DOHH2 (cell line): ENCODE measurements at regions not wholly inside any gene's neighbourhood (a gene's known extent, or its start where the extent isn't known, plus 50 kb on each side); places are given as distances from the start of the nearest gene placed in this dataset.

ENCODE experiments used
- H3F3A ChIP-seq: fragments of 200-600 bp; sonication (generic), shearing (Covaris generic); 2 replicates; pipeline ENCODE4 v1.6.0; 2016; ENCODE audit warnings: antibody characterized with exemption, mild to moderate bottlenecking; ENCODE audit not compliant: control insufficient read depth, insufficient read depth
- H3K27ac ChIP-seq: fragments of 200-600 bp; sonication (generic); 2 replicates; pipeline ENCODE4 v1.5.1; 2014; ENCODE audit warnings: low read depth, mild to moderate bottlenecking, low read length, moderate library complexity
- H3K27me3 ChIP-seq: fragments of 200-600 bp; sonication (generic); 2 replicates; pipeline ENCODE4 v1.6.1; 2014; ENCODE audit warnings: mild to moderate bottlenecking, low read length, mixed read lengths; ENCODE audit not compliant: control insufficient read depth
- H3K36me3 ChIP-seq: fragments of 200-600 bp; sonication (generic); 2 replicates; pipeline ENCODE4 v1.6.1; 2014; ENCODE audit warnings: mild to moderate bottlenecking, low read length, moderate library complexity, mixed read lengths; ENCODE audit not compliant: control insufficient read depth
- H3K4me1 ChIP-seq: fragments of 200-600 bp; sonication (generic); 2 replicates; pipeline ENCODE4 v1.6.1; 2014; ENCODE audit warnings: mild to moderate bottlenecking, low read length, mixed read lengths; ENCODE audit not compliant: control insufficient read depth
- H3K4me2 ChIP-seq: fragments of 200-600 bp; sonication (generic); 2 replicates; pipeline ENCODE4 v1.6.0; 2014; ENCODE audit warnings: mild to moderate bottlenecking, low read length, moderate library complexity
- H3K4me3 ChIP-seq: fragments of 200-600 bp; sonication (generic); 2 replicates; pipeline ENCODE4 v1.5.1; 2014; ENCODE audit warnings: mild to moderate bottlenecking, low read length, mixed read lengths
- H3K79me2 ChIP-seq: fragments of 200-600 bp; sonication (generic); 2 replicates; pipeline ENCODE4 v1.6.1; 2014; ENCODE audit warnings: mild to moderate bottlenecking, low read length, mixed read lengths; ENCODE audit not compliant: control insufficient read depth
- H3K9me2 ChIP-seq: fragments of 200-600 bp; sonication (generic); replicated peaks from 2 replicates; pipeline ENCODE4 v1.6.1; 2014; ENCODE audit warnings: mild to moderate bottlenecking, low read length, mixed read lengths; ENCODE audit not compliant: control insufficient read depth
- H3K9me3 ChIP-seq: fragments of 200-600 bp; sonication (generic); 2 replicates; pipeline ENCODE4 v1.6.1; 2014; ENCODE audit warnings: antibody characterized with exemption, low read length, mixed read lengths; ENCODE audit not compliant: control insufficient read depth, insufficient read depth
- H4K20me1 ChIP-seq: fragments of 200-600 bp; sonication (generic); 2 replicates; pipeline ENCODE4 v1.6.0; 2014; ENCODE audit warnings: low read depth, mild to moderate bottlenecking, antibody characterized with exemption, low read length, moderate library complexity; ENCODE audit not compliant: control insufficient read depth, insufficient read depth
- CTCF ChIP-seq: fragments of 200-600 bp; sonication (generic); IDR thresholded peaks from one replicate; pipeline ENCODE4 v1.5.1; 2014; ENCODE audit warnings: antibody characterized with exemption, mild to moderate bottlenecking, low read depth, low read length; ENCODE audit not compliant: poor library complexity, severe bottlenecking
- EZH2phosphoT487 ChIP-seq: fragments of 200-600 bp; sonication (generic); IDR thresholded peaks from 2 replicates; pipeline ENCODE4 v1.6.1; 2017; ENCODE audit warnings: borderline replicate concordance, mild to moderate bottlenecking, antibody characterized with exemption, low read length, moderate library complexity, mixed read lengths

GRCh38 chr16:87248714-87249113, 68.5 kb downstream of the C16orf95 start:
- Histone ChIP-seq H3K27me3 (no peaks in the 10 kb centered on the region), H3K4me2 (no peak overlapping the region), H3K36me3 (no peaks in the 10 kb centered on the region), H3K4me1 (no peaks in the 10 kb centered on the region), H3K9me2 (no peaks in the 10 kb centered on the region), H3K79me2 (no peaks in the 10 kb centered on the region), H4K20me1 (no peaks in the 10 kb centered on the region), H3F3A (no peaks in the 10 kb centered on the region), H3K9me3 (no peaks in the 10 kb centered on the region), H3K27ac (no peak overlapping the region), H3K4me3 (no peak overlapping the region)
- TF ChIP-seq CTCF (no peak), EZH2phosphoT487 (no peak)

- TF ChIP-seq CTCF, result no peak
- no peak for TF ChIP-seq EZH2phosphoT487
- H3K27me3 ChIP-seq, result no peaks in the 10 kb centered on the region
- H3K4me1 ChIP-seq, result no peaks in the 10 kb centered on the region
- H3K27ac ChIP-seq, result no peak overlapping the region
- no peaks in the 10 kb centered on the region for H3K9me3 ChIP-seq
- no peaks in the 10 kb centered on the region for H4K20me1 ChIP-seq
- no peaks in the 10 kb centered on the region for H3K79me2 ChIP-seq
- H3F3A ChIP-seq, result no peaks in the 10 kb centered on the region
- no peaks in the 10 kb centered on the region for H3K36me3 ChIP-seq
- H3K4me3 ChIP-seq, result no peak overlapping the region
- H3K4me2 ChIP-seq, result no peak overlapping the region
- H3K9me2 ChIP-seq, result no peaks in the 10 kb centered on the region
Observed at GRCh38 chr16:87249425-87249824, 67.8 kb downstream of the C16orf95 start.

- Histone ChIP-seq H3K9me3 (no peaks in the 10 kb centered on the region), H3K4me3 (no peak overlapping the region)
Observed at GRCh38 chr16:87250431-87250960, 66.7 kb downstream of the C16orf95 start.

More at GRCh38 chr16:87250431-87250960, 66.7 kb downstream of the C16orf95 start:
- Histone ChIP-seq H3K79me2 (no peaks in the 10 kb centered on the region), H3F3A (no peaks in the 10 kb centered on the region), H3K36me3 (no peaks in the 10 kb centered on the region), H3K27ac (no peak overlapping the region), H3K4me1 (no peaks in the 10 kb centered on the region), H3K9me2 (no peaks in the 10 kb centered on the region), H3K4me2 (no peak overlapping the region), H3K27me3 (no peaks in the 10 kb centered on the region), H4K20me1 (no peaks in the 10 kb centered on the region)
- TF ChIP-seq CTCF, result no peak
- TF ChIP-seq EZH2phosphoT487, result no peak
